Stimulated activated CD4-positive, alpha-beta T cell treated with anti-CD3 and anti-CD28 coated beads, Interleukin-12 subunit alpha, Interleukin-12 subunit beta, amount 100 ng/mL, for 4 hours (primary cell): ENCODE measurements at regions not wholly inside any gene's neighbourhood (a gene's known extent, or its start where the extent isn't known, plus 50 kb on each side); places are given as distances from the start of the nearest gene placed in this dataset.

Experiments
- DNase-seq: peaks from one replicate; pipeline ENCODE4 v3.0.0-alpha.2; 2020

DNA sequence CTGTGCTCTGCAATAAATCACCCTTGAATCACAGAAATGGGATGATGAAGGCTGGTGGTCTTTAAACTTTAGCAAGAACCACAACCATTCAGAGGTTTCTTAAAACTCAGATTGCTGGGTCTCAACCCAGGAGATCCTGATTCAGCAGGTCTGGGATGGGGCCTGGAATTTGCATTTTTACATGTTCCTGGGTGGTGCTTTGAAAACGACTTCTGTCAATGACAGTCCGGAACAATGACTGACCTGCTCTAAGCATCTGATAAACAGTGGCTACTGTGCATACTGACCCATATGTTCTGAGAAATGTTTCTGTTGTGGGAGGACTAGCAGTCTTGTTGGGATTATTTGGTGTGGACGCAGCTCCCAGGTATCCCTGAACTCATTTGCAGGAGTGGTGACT is 92.7 kb downstream of the GADD45G start:
- no peak for DNase-seq

DNA sequence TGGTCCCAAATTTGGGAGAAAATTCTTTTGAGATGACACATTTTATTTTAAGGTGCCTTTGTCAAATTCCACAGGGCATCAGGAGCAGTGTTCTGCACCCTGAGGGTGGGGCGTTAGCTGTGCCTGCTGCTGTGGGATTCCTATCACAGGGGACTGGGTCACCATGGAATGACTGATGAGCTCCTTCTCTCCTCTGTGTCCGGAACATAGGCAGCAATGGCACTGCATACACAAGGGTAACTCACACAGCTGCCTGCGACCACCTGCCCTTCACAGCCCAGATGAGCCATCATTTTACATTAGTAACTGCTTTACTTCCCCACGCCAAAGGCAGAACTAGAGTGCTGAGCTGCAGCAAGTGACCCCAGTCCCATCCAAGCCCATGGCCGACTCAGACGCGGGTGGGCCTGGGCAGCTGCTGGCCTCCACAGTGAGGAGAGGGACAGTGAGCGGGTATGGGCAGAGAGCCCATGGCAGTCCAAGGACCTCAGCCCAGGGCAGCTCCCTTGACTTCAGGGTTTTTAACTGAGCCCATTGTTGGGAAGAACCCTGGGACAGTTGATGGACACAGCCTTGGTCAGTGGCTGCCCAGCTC is 93.7 kb downstream of the GADD45G start:
- DNase-seq: no peak

DNA sequence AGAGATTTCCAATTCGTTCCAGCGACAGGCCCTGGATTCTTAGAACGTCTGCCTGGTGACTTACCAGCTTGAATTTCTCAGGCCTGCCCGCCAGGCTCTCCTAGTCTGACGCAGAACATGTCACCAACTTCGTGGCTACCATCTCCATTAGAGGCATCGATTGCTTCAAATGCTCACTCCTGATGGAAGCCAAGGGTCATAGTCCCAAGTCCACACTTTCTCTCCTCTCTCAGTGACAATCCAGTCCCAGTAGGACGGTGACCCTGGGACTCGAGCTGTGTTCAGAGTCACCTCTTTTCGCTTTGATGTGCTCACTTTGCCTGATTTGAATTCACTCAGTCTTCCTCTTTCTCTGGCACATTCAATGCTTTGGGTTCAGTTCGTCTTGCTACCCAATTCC is 94.8 kb downstream of the GADD45G start:
- DNase-seq: no peak

DNA sequence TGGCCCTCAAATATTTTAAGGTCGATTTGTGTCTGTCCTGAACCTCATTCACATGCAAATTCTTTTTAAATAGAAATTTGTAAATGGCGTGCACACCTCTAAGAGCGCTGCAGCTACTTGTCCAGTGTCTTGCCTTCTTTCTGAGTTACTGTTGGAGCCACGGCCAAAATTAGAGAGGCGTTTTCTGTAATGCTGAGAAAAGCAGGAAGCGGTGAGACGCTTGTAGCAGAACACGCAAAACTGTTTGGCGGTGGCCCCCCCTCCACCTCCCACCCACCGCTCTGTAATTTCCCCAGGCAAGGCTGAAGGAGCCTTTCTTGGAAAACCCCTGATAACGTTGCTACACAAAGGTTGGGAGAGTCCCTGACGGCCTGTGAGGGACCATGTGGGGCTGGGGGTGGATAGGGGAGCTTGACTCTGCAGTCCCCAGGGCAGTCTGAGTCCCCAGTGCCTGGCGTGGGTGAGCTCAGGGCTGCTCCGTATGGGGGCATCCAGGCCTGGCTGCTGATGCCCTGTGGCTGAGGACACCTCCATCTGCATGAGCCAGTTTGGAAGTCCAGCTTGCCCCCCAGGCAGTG is 96.5 kb downstream of the GADD45G start:
- DNase-seq: peak; percentile 69

DNA sequence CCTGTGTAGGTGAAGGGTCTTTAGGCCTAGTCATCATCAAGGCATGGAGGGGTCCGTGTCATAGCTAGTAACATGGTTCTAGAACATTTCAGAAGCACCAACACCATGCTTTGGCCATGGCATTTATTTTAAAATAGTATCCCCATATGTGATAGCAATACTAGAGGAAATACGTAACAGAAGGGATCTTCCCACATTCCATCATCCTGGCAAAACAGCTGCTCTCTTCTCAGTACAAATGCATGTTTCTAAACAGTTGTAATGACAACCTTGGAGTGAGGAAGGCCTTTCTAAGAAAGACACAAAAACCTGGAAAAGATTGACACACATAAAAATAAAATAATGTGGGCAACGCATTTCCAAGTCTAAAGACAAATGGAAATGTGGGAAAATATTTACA is 97.6 kb downstream of the GADD45G start:
- DNase-seq: no peak

DNA sequence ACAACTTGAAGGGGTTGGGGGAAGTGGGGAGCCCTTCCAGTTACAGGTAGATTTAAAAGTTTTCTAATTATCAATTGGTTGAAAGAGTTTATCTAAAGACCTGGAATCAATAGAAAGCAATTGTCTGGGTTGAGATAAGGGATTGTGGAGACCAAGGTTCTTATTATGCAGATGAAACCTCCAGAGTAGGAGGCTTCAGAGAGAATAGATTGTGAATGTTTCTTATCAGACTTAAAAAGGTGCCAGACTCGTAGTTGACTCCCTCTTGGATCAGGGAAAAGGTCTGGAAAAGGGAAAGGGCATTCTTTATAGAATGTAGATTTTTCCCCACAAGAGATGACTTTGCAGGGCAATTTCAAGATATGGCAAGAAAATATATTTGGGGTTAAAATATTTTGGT is 100.8 kb downstream of the GADD45G start:
- no peak for DNase-seq

DNA sequence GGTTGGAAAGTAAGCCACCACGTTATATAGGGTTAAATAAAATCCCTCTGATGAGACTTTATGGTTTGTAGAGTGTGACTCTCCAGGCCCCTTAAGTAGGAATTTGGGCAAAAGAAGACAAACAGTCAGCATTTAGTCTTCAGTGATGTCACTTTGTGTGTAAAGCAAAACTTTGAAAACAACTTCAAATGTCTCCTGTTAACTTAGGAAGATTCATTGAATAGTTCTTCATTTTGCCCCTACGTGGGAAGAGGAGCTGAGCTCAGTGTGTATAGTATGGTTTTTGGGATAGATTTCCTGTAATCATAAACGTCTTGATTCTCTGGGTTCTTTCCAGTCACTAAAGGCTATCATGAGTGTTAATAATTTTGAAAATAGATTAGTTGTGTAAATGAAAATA is 101.3 kb downstream of the GADD45G start:
- no peak for DNase-seq

DNA sequence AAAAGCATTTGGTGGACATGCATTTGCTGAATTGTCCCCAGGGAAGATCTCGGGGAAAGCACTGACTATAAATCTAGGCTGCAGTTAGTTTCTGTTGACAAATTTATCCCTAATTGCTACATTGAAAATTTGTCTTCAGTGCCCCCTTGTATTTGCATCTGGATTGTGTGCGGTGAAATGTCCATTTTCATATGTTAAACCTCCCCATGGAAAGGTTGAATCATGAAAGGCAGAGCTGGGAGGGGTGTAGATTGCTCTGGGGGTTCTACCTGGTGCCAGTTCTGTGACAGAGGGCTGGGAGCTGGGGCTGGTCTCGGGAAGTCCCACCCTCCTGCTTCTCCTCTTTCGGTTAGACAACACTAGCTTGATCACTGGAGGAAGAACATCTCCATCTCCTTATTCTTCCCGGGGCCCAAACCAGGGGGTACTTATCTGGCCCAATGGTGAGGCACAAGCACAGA is 101.9 kb downstream of the GADD45G start:
- no peak for DNase-seq

DNA sequence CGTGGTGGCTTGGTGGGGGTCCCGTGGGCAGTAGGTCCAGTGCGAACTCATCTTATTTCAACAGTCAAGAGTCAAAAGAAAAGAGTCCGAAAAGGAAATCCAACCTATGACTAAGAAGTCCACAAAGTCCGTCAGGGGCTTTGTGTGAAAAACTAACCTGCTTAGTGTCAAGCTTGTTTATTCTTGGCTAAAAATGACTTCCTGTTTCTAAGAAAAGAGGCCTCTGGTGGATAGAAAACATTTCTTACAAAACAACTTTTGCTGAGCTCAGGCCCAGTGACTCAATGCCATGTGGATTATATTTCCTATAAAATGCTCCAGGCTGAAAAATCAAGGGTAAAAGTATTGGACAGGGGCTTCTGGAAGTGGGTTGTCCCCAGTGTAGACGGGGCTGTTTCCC is 105.9 kb downstream of the GADD45G start:
- DNase-seq: no peak

DNA sequence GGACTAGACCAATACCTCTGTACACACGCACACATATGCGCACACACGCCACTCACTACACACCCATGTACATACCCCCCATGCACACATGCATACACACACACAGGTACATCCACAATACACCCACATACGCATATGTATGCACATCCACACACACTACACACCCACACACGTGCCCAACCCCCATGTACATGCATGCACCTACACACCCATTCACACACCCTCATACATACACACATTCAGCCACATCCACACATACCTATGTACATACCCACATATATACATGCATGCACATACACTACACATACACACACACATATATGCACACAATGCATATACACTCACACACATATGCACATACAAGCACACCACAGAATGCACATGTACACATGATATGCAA is 107.1 kb downstream of the GADD45G start:
- no peak for DNase-seq

DNA sequence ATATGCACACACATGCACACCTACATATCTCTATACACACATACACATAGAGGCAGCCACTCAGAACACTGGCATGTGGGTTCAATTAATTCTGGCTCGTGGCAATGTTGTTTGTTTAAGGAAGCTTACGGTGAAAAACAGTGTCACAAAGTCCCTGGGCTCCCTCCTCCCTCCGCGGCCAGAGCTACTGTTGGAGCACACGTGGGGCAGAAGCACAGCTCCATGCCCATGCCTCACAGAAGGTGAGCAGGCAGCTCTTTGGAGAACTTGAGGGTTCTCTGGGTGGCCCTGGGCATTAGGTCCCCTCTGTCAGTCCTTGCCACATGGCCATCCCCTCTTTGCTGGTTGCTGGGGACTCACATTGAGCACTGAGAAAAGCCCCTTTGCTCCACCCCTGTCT is 107.5 kb downstream of the GADD45G start:
- no peak for DNase-seq

DNA sequence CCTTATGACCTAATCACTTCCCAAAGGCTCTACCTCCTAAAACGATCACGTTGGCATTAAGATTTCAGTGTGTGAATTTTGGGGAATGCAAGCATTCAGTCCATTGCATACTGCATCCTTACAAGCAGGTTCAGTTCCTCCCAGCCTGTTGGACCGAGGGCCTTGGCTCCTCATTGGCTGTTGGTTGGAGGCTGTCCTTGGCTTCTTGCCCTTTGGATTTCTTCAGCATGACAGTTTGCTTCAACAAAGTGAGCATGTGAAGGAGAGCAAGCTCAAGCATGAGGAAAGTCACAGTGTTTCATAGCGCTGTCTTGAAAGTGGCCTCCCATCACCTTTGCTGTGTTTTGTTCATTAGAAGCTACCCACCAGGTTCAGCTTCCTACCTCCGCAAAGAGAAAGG is 109.5 kb downstream of the GADD45G start:
- no peak for DNase-seq

DNA sequence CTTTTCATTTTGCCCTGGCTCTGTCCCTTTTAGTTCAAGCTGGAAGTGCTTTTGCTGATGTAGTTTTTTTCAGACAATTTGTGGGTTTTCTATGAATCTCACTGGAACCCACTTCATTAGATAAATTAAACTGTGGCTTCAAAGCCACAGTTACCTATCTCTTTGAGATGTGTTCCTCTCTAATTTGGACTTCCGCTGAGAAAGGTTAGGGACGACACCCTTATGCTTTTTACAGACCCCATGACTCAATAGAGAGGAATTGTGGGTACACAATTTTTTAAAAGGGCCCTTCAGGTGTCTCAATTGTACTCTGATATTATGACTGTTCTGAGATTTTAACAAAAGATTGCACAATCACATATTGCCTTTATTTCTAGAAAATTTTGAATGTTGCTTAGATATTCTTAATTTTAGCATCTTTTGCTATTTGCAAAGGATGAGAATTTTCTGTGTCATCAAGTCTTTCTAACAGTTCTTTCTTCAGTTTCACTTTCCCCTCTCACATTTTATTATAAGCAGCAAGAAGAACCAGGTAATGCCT is 110.6 kb downstream of the GADD45G start:
- no peak for DNase-seq

DNA sequence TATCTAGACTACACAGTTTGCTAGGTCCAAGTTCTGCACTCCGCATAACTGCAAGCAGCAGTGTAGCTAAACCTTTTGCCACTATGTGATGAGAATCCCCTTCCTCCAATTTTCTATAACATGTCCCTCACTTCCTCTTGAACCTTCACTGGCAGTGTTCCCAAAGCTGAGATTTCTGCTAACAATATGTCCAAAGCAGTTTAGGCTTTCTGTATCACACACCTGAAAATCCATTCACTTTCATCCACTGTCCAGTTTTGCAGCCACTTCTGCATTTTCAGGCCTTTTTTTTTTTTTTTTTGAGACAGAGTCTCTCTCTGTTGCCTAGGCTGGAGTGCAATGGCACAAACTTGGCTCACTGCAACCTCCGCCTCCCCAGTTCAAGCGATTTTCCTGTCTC is 111.1 kb downstream of the GADD45G start:
- no peak for DNase-seq

DNA sequence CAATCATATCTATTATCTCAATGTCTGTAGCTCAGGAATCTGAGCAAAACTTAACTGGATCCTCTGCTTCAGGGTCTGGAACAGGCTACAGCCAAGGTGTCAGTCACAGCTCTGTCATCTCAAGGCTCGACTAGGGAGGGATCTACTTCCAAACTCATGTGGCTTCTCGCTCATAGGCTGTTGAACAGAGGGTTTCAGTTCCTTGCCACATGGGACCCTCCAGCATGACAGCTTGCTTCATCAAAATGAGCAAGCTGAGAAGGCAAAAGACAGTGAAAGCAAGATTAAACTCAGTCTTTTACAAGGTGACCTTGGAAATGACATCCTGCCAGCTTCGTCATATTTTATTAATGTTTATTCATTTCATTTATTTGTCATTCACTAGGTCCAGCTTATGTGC is 111.7 kb downstream of the GADD45G start:
- no peak for DNase-seq

DNA sequence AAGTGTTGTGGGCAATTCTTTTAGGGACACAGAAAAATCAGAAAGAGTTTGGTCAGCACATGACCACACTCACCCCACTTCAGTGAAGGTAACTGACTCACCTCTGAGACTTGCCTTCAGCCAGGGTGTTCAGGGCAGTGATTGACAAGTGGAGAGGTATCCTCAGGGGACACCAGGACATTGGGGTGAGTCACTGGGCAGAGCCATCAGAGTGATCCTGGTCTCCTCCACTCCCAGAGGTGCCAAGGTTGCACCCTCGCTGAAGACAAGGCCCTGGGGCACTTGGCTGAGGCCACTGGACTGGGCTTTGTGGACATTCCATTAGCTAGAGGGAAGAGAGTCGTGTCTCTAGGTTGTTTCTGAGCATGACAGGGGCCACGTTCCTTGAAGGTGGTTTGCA is 113.4 kb downstream of the GADD45G start:
- DNase-seq: no peak

DNA sequence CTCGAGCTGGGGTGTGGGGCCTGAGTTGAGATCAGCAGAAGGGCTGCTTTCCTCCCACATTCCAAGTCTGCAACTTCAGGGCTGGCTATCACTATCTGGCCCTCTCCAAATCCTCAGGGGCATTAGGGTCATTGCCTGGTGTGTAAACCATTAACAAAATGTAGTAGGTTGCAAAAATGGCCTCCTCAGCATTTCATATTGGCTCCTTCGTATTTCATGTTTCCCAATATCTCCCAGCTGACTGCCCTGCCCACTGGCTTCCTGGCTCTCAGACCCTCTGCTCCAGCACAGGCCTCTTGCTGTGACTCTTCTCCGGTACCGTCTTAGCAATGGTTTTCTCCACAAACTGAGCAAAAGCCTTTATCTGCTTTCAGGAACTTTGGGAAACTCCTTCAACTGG is 113.8 kb downstream of the GADD45G start:
- DNase-seq: no peak

DNA sequence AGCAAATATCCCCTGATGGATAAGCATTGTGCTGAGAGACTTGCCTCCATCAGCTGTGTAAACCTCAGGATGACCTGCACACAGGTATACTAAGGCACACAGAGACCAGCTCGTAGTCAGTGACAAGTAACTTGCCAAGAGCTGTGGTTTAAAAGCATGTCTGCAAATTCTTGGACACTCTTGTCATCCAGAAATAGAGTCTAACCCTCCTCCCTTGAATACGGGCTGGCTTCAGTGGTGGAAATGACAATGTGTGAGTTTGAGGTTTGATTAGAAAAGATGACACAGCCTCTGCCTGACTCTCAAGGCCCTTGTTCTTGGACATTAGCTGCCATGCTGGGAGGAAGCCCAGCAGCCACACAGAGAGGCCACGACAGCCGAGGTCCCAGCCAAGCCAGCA is 114.4 kb downstream of the GADD45G start:
- DNase-seq: no peak

DNA sequence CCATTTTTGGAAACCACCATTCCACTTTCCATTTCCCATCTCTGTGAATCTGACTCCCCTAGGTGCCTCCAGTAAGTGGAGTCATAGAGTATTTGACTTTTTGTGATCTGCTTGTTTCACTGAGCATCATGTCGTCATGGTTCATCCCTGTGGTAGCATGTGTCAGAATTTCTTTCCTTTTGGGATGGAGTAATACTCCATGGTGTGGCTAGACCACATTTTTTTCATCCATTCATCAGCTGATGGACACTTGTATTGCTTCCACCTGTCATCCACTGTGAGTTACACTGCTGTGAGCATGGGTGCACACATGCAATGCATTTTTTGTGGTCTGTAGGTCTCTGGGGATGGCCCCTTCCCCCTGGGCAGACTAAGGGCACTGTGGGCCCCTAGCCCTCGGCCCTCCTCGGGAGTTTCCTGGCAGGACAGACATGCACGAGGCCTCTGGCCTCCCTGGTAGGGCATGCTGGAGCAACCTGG is 115.9 kb downstream of the GADD45G start:
- DNase-seq: no peak

DNA sequence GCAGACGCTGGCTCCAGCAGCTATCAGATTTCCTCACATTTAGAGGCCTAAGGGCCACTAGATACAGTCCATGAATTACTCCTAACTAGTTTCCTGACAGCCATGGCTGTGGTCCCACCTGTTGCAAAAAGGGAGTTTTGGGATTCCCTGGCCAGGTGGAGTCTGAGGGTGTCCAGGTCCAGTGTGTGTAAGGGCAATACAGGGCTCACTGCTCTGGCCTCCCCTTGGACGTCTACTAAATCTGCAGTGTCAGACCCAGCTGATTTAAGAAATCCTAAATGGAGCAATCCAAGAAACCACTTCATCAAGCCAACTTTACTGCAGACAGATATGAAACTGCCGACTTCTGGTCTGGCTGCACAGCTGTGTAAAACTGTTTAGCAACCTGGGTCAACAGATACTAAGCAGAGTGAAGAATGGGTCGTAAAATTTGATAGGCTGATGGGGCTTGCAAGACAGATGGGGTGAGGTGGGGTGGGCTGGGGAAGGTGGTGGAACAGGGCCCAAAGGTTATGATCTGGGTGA is 116.4 kb downstream of the GADD45G start:
- DNase-seq: no peak

DNA sequence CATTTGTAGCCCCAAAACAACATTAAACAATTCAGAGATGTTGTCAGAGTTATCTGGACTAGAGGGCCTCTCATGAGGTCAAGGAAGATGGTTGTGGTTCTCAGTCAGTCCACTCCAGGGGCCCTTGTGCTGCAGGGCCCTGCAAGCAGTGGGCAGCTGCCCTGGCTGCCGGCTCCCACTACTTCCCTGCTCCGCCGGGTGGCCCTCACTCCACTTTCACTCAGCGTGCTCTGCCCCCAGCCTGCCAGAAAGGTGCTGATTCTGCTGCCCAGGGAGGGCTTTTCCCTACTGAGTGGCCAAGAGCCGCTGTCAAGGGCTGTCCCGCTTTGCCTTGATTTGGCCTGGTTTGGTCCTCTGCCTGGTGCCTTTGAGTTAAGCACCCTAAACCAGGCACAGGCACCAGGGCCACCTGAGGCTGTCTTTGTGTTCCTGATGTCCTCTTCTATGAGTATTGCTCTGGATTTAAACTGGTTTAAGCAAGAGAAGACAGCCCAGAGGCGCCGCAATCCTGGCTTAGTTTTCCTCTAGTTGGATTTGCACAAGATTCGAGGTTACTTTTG is 117.2 kb downstream of the GADD45G start:
- DNase-seq: no peak

DNA sequence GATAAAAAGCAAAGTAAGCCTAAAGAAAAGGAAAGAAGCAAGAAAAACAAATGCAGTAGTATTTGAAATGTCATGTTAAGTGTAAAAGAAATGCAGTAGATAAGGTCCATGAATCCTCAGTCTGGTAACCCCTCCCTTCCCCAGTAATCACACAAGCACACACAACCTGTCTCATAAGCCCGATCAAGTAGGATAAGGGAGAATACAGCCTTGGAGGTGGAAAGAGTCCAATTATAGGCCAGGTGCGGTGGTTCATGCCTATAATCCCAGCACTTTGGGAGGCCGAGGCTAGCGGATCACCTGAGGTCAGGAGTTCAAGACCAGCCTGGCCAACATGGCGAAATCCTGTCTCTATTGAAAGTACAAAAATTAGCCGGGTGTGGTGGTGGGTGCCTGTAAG is 117.9 kb downstream of the GADD45G start:
- DNase-seq: no peak

DNA sequence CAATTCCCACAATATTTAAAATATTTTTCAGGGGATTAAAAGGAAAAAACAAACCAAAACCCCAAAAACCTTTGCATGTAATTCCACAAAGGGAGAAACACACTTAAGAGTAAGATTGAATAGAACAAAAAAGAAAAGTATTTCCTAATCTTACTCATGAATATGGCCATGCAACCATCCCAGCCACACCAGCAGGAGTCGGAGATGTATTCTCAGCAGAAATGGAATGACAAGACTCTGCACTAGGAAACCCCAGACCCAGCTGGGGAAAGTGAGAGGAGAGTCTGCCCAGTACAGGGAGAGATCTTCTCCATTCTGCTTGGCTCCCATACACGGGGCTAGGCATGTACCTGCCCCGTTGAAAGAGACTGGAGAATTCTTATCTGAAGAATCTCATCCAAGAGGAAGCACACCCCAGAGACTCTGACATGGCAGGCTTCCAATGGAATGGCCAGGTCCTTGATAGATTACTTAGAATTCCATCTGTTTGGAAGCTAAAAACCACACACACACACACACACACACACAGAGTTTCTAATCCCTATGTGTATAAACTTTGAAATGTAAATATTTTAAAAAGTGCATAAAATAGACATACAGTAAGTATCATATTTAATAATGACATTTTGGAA is 118.8 kb downstream of the GADD45G start:
- DNase-seq: no peak

DNA sequence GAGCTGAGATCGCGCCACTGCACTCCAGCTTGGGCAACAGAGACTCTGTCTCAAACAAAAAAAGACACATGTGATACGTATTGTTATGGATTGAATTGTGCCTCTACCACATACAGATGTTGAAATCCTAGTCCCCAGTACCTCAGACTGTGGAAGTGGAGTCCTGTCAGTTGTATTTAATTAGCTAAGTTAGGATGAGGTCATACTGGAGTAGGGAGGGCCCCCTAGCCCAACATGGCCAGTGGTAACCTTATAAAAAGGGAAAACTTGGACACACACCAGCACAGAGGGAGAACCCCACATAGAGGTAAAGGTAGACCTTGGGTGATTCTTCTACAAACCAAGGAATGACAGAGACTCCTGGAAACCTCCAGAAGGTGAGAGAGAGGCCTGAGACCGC is 119.8 kb downstream of the GADD45G start:
- no peak for DNase-seq
